M059J (cell line): ENCODE measurements at regions not wholly inside any gene's neighbourhood (a gene's known extent, or its start where the extent isn't known, plus 50 kb on each side); places are given as distances from the start of the nearest gene placed in this dataset.

Experiments used
- DNase-seq: peaks from one replicate; pipeline ENCODE4 v3.0.0-alpha.2; 2012; ENCODE audit warnings: low read depth

GRCh38 chr1:209395169-209395568 lies 188.3 kb upstream of the CAMK1G start:
- no peak for DNase-seq

GRCh38 chr1:209397371-209397770 lies 186.1 kb upstream of the CAMK1G start:
- DNase-seq, result peak; percentile 45

GRCh38 chr1:209397910-209398309 lies 185.6 kb upstream of the CAMK1G start:
- no peak for DNase-seq

GRCh38 chr1:209398313-209398991 lies 185.1 kb upstream of the CAMK1G start:
- DNase-seq, result peak; percentile 99

- no peak for DNase-seq
Measured at GRCh38 chr1:209399800-209400199, 183.7 kb upstream of the CAMK1G start.

GRCh38 chr1:209400351-209401220 lies 182.9 kb upstream of the CAMK1G start:
- DNase-seq, result peak; percentile 45

- DNase-seq, result peak; percentile 47
Measured at GRCh38 chr1:209402697-209403096, 180.8 kb upstream of the CAMK1G start.

- no peak for DNase-seq
Measured at GRCh38 chr1:209403921-209404320, 179.6 kb upstream of the CAMK1G start.

- DNase-seq, result peak; percentile 78
Measured at GRCh38 chr1:209404577-209404976, 178.9 kb upstream of the CAMK1G start.

GRCh38 chr1:209405183-209405814 lies 178.2 kb upstream of the CAMK1G start:
- DNase-seq, result peak; percentile 91

GRCh38 chr1:209406168-209406567 lies 177.3 kb upstream of the CAMK1G start:
- peak; percentile 66 for DNase-seq

- DNase-seq, result no peak
Measured at GRCh38 chr1:209406595-209406994, 176.9 kb upstream of the CAMK1G start.

GRCh38 chr1:209409780-209410179 lies 173.7 kb upstream of the CAMK1G start:
- peak; percentile 92 for DNase-seq

GRCh38 chr1:209411491-209411929 lies 172.0 kb upstream of the CAMK1G start:
- peak; percentile 42 for DNase-seq

- no peak for DNase-seq
Measured at GRCh38 chr1:209412036-209412435, 171.5 kb upstream of the CAMK1G start.

GRCh38 chr1:209412566-209412965 lies 170.9 kb upstream of the CAMK1G start:
- DNase-seq, result no peak

GRCh38 chr1:209413062-209413461 lies 170.5 kb upstream of the CAMK1G start:
- no peak for DNase-seq

GRCh38 chr1:209414803-209415329 lies 168.6 kb upstream of the CAMK1G start:
- no peak for DNase-seq

GRCh38 chr1:209416039-209416438 lies 167.5 kb upstream of the CAMK1G start:
- DNase-seq, result peak; percentile 77

- DNase-seq, result no peak
Measured at GRCh38 chr1:209416716-209417115, 166.8 kb upstream of the CAMK1G start.

- no peak for DNase-seq
Measured at GRCh38 chr1:209417761-209418160, 165.8 kb upstream of the CAMK1G start.

- no peak for DNase-seq
Measured at GRCh38 chr1:209420276-209420675, 163.2 kb upstream of the CAMK1G start.
